NOMO-1 treated with dmso at 0.1 percent for 144 hours (cell line): ENCODE measurements at regions not wholly inside any gene's neighbourhood (a gene's known extent, or its start where the extent isn't known, plus 50 kb on each side); places are given as distances from the start of the nearest gene placed in this dataset.

Source experiments
- DNase-seq: peaks from one replicate; lab custom pipeline; 2025; ENCODE audit not compliant: unreplicated experiment; lab: John Stamatoyannopoulos, UW

DNA sequence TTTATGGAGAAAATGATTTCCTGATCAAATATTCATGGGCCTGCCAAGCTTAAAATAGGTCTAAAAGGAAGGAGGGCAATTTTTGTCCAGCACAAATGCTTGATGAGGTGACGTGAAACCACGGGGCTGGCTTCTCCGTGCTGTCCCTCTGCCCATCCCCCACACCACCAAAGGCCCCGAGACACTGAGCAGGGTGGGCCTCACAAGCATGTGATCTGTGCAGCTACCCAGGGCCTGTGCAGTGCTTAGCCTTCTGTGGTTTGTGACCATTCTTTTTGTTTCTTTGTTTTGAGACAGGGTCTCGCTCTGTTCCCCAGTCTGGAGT lies 94.8 kb upstream of the RTL6 start:
- DNase-seq: no peak

DNA sequence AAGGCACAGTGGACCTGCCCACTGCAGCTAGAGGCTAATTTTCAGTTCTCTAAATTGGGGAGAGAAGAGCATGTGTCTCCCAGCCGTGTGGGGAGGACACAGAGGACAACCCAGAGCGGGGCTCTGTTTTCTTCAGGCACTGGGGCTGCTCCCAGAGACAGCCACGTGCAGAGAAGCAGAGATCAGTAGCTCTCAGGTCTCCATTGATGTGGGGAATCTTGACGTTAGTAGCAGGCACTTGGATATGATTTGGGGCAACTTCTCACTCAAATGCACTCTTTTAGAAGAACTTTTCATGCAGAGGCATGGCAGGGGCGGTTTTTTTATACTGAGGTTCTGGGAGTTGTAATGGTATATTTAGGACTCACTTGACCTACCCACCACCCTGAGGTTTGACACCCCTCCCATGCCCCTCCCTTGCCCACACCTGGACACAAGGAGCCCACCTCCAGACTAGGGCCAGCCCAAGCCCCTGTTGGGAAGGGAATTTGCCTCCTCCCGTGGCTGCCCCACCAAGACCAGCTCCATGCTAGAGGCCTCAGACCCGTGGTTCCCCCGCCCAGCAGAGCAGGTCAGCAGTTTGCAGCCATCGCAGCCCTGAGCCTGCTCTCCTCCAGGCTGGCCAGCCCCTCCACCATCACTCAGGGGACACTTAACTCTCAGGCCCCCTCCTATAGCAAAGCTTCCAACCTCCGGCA lies 94.2 kb upstream of the RTL6 start:
- DNase-seq: no peak

DNA sequence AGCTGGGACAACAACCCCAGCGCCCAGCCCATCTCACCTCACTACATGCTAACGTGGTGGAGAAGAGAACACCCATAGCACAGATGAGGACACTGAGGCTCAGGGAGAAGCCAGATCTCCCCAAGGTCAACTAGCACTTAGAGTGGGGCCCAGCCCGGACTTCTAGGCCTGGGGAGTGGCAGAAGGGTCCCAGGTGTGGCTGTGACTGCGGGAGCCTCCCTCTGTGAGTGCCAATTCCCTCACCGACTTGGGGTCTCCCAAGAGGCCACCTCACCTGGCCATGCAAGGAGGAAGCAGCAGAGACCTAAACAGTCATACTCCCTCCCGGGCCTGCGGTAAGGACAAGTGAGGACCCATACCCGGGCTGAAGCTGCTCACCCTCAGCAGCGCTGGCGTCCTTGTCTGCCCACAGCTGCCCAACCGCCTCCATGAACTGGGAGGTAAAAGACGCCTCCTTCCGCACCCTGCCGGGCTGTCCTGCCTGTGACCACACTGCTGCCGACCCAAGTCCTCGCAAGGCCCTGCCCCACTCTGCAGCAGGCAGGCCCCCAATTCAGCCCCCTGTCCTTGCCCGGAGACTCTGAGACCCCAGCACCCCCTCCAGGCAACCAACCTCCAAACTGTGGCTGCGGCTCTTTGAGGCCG lies 93.2 kb upstream of the RTL6 start:
- DNase-seq: no peak

DNA sequence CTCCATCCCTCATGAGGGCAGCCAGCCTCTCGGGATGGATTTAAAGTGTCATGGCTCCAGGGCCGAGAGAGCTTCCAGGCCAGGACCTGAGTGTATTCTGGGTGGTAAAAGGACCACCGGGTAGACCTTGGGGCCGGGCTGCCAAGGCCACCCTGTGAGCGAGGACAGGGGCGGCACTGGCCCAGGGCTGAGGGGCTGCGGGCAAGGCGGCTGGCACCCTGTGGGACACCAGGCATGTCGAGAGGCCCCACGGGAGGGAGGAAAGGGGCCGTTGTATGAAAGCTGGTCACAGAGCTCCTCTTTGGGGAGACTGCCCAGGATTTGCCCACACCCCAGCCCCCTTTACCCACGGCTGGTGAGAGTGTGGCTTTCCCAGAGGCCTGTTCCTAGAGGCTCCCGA lies 92.3 kb upstream of the RTL6 start:
- DNase-seq: no peak

DNA sequence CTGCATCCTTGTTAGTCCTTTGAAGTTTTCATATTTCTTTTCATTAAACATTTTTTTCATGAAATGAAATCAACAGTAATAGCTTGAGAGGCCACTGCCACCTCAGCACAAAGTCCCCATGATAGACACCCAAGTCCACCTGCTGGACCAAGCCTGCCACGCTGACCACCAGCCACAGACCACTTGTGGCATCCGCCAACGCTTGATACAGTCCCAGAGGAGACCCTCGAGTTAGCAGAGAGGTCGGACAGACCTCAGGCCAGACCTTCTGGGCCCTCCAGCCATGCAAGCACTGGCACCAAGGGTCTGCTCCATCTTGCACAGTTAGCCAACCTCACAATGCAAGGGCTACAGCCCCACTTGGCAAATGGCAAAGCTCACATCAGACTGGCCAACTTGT lies 91.8 kb upstream of the RTL6 start:
- no peak for DNase-seq

DNA sequence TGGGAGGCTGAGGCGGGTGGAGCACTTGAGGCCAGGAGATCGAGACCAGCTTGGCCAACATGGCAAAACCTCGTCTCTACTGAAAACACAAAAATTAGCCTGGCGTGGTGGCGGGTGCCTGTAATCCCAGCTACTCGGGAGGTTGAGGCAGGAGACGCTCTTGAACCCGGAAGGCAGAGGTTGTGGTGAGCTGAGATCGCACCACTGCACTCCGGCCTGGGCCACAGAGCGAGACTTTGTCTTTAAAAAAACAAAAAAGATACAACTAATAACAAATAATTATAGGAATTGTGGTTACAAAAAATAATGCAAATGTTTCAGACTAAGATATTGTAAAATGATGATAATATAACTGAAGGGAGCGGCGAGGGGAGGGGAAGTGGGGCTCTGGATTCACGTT lies 90.3 kb upstream of the RTL6 start:
- no peak for DNase-seq

DNA sequence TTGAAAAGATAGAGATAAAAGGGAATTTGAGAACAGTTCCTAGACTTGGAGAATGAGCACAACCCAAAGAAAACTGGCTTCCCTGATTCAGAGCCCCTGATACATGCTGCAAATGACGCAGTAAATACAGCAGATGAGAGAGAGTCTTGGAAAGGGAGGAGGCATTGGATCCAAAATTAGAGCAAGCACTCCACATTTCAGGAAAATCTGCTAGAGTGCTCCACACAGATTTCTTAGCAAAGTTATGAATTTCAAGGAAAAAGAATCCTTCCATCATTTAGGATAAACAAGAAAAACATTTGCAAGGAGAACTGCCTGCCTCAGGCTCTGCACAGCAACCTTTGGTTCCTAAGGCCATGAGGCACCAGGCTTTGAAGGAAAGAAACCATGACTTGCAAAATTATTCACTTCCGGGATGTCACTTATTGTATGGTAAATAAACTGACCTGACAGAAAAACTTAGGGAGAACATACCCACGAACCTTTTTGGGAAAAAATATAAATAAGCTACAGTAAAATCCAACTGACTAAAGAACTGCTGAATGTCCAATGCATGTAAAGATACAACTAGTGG lies 89.8 kb upstream of the RTL6 start:
- DNase-seq: no peak

DNA sequence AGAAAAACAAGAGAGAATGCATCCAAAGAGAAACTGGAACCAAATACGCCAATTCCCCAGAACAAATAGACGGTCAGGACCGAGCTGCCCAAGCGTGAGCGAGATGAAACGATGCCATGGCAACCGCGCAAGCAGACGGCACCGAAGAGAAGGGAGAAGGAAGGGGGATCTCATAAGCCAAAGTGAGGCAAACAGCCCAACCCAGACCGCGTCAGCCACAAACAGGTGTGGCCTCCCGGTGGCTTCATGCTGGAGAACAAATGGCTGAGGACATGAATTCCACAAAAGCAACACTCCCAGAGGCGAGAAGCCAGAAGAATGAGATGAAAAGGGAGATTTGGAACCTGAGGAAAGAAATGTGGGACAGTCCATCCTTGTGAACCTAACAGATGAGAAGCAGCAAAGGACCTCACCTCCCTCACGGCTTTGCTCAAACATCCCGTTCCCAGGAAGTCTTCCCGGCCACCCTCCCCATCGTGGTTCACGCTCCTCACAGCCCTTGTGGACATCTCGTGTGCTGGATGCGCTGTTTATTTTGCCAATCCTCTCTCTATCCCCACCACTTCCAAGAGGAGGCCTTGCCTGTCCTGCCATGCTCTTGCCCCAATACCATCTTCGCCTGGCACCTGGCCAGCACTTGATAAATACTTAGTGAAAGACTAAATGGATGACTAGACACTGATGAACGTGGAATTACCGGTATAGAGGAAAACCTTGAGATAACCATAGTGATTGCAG lies 89.1 kb upstream of the RTL6 start:
- no peak for DNase-seq

DNA sequence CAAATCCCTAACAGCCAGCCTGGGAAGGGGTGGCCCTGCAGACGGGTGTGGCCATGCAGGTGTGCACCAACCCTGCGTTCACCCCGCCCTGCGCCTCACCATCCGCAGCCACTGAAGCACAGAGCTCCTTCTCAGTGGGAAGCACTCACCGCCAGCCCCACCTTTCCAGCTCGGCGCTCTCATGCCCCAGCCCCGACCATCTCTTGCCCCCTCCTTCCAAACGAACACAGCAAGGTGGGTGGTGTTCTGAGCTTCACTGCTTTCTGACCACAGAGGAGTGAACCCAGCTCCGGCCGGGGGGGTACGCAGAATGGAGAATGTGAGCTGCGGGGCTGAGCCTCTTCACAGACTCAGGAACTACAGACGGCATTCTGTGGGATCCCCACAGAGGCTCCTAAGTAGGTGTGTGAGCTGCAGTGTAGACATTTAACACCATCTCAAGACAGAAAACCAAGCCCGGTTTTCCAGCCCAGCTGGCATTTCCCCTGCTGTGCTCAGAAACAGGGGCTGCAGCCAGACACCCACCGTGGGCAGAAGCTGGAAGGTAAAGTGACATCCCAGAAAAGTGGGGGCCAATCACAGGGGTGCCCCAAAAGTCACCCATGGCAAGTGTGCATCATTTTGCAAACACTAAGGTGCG lies 88.4 kb upstream of the RTL6 start:
- DNase-seq: no peak

DNA sequence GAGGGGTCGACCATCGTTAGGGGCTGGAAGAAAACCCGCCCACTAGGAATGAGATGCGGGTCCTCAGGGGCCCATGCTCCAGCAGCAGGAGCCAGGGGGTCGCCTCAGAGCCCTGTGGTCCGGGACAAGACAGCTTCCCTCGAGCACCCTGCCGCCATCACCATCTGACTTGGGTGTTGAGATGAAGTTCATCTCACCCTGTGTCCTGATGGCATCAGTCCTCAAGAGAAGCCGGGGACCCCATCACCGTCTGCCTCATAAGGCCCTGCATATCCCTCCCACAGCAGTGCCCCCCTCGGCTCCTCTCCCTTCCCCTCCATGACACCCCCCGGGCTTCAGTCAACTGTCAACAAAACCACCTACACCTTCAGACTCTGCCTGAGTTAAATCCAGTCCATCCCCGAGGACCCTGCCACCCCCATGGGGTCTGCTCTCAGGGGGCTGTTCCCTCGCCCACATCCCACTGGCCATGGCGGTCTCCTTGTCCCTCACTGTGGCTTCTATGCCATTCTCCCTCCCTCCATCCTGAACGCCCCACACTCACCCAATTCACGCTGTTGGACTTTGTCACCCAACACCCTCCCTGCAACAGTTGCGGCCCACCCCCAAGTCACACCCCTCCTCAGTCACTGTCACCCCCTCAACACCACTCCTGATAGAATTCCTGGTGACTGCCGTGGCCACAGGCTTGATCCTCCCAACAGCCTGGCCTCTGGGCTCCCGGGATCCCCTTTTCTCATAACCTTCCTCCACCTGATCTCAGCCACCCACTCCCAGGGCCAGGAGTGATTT lies 87.7 kb upstream of the RTL6 start:
- no peak for DNase-seq

DNA sequence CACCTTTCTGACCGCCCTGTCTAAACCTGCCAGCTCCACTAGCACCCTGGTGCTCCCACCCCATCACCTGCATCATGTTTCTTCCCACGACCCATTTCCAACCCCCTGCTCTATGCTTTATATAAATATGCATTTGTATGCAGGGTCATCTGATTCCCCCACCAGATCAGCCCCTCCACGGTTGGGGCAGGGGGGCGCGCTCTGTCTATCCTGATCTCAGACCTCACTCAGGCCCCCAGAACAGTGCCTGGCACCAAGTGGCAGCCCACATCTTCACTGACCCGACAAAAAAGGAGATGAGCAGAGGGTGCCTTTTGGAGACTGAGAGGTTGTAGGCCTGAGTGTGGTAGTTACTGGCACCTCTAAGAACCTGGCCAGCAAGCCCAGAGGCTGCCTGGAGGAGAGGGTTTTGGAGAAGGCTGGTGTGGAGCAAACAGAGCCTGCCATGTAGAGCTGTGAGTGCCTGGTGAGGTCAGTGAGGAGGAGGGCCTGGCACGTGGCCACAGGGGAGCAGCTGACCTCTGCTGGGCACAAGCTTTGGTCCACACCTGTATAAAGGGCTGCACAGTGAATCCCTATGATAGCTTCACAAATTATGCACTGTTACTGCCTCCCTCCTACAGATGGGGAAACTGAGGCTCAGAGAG lies 86.3 kb upstream of the RTL6 start:
- DNase-seq: no peak

DNA sequence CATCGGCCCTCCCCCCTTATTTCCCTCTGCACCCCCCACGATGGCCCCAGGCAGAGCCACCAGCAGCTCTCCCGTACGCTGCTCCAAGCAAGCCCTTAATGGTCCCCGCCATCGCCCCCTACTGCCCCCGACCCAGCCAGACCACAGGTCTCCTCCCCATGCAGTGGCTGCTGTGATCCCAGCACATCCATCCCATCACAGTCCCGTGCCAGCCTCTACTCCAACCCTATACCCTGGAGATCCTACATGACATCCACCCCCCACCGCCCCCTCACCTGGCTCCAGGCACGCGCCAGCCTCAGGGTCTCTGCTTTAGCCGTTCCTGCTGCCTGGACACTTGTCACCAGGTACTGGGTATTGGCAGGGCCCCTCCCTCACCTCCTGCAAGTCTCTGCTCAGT lies 85.8 kb upstream of the RTL6 start:
- DNase-seq: no peak

DNA sequence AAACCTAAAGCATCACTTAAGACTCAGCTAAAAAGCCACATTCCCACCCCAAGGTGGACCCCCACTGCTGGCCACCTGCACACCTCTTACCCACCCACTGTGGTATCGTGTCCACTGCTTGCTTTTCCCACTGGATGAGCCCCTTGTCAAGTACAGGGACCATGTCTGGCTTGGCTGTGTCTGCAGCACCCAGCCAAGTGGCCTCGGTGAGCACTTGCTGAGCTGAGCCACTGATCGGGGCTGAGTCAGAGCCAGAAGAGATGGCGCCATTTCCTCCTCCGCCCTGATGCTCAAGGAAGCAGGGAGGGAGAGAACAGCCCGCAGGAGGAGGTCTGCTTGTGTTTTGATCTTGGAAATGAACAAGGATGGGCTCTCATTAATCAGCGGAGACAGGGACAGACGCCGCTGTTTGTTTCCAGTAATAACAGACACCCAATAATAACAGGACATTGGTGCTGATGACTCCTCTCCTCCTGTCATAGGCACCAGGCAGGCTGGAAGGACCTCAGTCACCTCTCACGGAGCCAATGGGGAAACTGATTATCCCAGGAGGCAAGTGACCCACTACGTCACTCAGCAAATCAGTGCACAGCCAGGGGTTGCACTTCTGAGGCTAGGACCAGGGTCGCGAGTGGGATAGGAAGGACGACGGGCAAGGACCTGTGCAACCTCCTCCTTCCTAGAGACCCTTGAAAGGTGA lies 85.2 kb upstream of the RTL6 start:
- DNase-seq: no peak

DNA sequence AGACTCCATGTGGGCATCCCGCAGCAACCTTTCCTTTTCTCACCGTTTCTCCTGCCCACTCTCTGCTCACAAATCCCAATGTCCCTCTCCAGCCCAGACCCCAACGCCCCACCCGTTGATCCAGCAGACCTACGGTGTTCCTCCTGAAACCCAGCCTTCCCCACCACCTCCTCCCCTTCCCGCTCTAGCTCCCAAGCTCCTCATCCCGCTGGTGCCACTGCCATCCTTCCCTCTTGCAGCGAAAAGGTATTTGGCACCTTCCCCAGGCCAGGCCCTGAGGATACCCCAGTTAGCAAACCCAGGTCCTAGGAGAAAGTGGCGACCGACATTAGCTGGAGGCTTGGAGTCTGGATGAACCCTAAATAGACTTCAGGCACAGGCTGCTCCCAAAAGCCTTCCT lies 84.0 kb upstream of the RTL6 start:
- no peak for DNase-seq

DNA sequence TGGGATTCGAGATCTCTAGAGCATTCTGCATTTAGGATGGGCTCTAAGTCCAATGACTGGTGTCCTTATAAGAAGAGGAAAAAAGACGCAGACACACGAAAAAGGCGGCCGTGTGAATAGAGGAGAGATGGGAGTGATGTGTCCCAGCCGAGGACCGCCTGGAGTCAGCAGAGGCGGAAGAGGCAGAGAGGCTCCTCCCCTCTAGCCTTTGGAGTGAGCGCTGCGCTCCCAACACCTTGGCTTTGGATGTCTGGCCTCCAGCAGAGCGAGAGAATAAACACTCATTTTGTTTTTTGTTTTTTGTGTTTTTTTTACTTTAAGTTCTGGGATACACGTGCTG lies 83.0 kb upstream of the RTL6 start:
- no peak for DNase-seq

DNA sequence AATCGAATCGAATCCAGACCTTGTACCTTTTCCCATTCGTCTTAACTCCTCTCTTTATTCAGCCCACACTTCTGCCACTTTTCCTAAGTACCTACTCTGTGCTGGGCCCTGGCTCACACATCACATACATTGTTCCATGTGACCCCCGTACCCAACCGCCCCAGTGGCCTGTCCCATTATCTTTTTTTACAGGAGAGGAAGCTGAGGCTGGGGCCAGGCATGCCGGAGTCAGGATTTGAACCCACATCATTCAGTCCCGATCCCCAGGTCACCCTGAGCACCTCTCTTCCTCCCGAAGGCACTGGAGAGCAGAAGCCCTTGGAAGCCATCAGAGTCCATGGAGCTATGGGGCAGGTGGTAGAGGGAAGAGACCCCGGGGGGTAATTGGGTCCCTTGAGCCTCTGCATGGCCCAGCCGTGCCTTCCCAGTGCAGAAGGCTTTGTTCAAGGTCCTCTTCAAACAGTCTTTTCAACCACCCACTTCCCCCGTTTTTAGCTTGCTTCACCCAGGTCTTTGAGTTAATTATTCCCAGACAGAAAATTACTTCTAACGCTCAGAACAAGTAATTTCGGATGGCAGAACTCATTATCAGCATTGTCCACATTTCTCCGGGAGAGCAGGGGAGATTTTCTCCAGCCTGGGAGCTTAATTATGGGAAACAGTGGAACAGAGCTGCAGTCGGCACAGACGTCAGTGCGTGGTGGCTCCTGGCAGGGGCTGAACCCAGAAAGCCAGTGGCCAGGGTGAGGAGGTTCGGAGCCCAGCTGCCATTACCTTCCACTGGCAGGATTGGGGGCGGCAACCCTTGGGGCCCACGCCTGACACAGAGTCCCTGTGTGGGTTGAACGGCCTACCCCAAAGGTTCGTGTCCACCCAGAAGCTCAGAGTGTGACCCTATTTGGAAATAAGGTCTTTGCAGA lies 82.4 kb upstream of the RTL6 start:
- DNase-seq: no peak

DNA sequence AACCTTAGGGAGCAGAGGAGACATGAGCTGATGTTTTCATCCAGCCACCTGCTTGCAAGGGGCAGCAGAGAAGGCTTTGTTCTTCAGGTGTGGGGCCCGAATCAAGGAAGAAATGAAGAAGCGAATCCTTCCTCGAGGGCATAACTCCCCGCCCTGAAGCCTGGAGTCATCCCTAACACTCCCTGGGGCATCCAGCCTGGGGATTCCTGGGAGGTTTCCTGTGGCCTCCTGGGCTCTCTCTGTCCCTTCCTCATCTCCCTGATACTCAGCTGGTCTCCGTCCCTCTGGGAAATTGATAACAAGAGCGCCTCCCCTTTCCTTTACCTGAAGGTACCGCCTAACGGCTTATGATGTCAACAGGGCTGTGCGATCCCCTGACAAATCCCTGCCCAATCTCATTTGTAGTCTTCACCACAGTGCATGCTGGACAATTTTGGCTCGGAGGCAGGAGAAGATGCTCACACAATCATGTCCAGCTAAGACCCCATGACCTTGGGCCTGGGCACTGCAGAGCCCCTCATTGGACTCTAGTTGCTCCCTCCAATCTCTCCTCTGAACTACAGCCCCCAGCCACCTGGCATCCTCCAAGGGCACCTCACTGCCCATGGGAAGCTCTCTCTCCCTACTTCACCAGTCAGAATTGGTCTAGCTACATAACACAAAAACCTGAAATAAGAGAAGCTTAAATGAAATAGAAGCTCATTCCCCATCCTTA lies 80.6 kb upstream of the RTL6 start:
- DNase-seq: no peak

DNA sequence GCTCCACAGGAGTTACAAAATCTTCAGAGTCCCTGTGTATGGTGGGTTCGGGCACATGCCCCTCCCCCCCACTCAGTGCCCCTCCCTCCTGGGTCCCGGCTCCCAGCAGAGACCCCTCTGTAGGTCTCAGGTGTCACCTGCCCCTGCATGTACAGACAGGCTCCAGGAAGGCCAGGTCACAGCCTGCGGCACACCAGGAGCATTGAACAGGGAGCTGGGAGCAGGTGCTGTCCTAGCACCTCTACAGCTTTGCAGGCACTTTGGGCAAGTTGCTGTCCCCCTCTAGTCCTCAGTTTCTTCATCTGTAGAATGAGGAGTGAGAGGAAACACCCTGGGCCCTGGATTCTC lies 80.1 kb upstream of the RTL6 start:
- DNase-seq: no peak
